Esophagus squamous epithelium (tissue), 5 donors: ENCODE measurements at regions not wholly inside any gene's neighbourhood (a gene's known extent, or its start where the extent isn't known, plus 50 kb on each side); places are given as distances from the start of the nearest gene placed in this dataset.

Experiments
- DNase-seq: peaks from one replicate; lab custom pipeline; 2025; lab: John Stamatoyannopoulos, UW
- H3K27ac ChIP-seq, 4 donors: fragments of 200-600 bp; sonication (generic); one replicate each; pipeline ENCODE4 v1.5.1; 2016 to 2019; ENCODE audit warnings: mild to moderate bottlenecking in 1 of 4
- H3K27me3 ChIP-seq, 4 donors: fragments of 200-600 bp; sonication (generic); 1 replicate in 3 of 4; 2 replicates in 1 of 4; pipeline versions ENCODE4 v1.5.1 to v1.6.0; 2017 to 2021; ENCODE audit warnings: antibody characterized with exemption in 1 of 4
- H3K36me3 ChIP-seq, 3 donors: fragments of 200-600 bp; sonication (generic); one replicate each; pipeline ENCODE4 v1.5.1; 2016 to 2019
- H3K4me1 ChIP-seq, 3 donors: fragments of 200-600 bp; sonication (generic); one replicate each; pipeline ENCODE4 v1.5.1; 2017 to 2019
- H3K4me3 ChIP-seq, 4 donors: fragments of 200-600 bp; sonication (generic); 1 replicate in 3 of 4; 2 replicates in 1 of 4; pipeline ENCODE4 v1.5.1; 2016 to 2019; ENCODE audit warnings: mild to moderate bottlenecking in 2 of 4, moderate library complexity in 1 of 4
- H3K9me3 ChIP-seq, 3 donors: fragments of 200-600 bp; sonication (generic); one replicate each; pipeline ENCODE4 v1.5.1; 2016 to 2019
- CTCF ChIP-seq, 6 experiments: fragments of 450-650 bp in 4 of 6; fragments of 200-600 bp in 2 of 6; sonication (generic) in 2 of 6; IDR thresholded peaks; one replicate each; pipeline ENCODE4 v1.5.1; 2016 to 2019; ENCODE audit warnings: antibody characterized with exemption in 6 of 6, mild to moderate bottlenecking in 4 of 6, moderate library complexity in 4 of 6
- POLR2A ChIP-seq, 4 donors: fragments of 450-650 bp; IDR thresholded peaks; one replicate each; pipeline ENCODE4 v1.6.1; 2017; ENCODE audit warnings: antibody characterized with exemption in 4 of 4, mild to moderate bottlenecking in 4 of 4, moderate library complexity in 3 of 4
- WGBS, 2 donors: methylation state at CpG; one replicate each; pipeline ENCODE4 v1.1.5; 2018; 5-methylcytosine and 5-hydroxymethylcytosine counted together
- intact Hi-C: fragments of 100-400 bp; cut with DNase I; formaldehyde crosslinking; loops from one replicate; pipeline ENCODE4 v1.15.0; 2022
- donor health status: DM: yes; HTN: yes; CAD: no.

- H3K9me3 ChIP-seq: peaks cover 0 to 13% (median 0%) of the 10 kb centered on the region in 3 donors
- no peaks in the 10 kb centered on the region for H3K4me1 ChIP-seq
- no peak overlapping the region for H3K4me3 ChIP-seq
- no peaks in the 10 kb centered on the region for H3K27me3 ChIP-seq
- H3K27ac ChIP-seq: no peak overlapping the region
- TF ChIP-seq CTCF (IDR thresholded peaks at IDR 0.05) (no peak), POLR2A (IDR thresholded peaks at IDR 0.05) (no peak)
- no peaks in the 10 kb centered on the region for H3K36me3 ChIP-seq
- DNase-seq: no peak
- intact Hi-C loops: no loop called here
These were observed 294.1 kb upstream of the LARGE1 start for GRCh38 chr22:34214372-34214771.

GRCh38 chr22:34225278-34225677 is 305.0 kb upstream of the LARGE1 start:
- Histone ChIP-seq H3K4me3 (no peak overlapping the region), H3K27me3 (no peaks in the 10 kb centered on the region), H3K9me3 (no peaks in the 10 kb centered on the region), H3K4me1 (no peaks in the 10 kb centered on the region), H3K36me3 (no peaks in the 10 kb centered on the region), H3K27ac (no peak overlapping the region)
- intact Hi-C loops: no loop called here
- TF ChIP-seq CTCF (IDR thresholded peaks at IDR 0.05) (no peak), POLR2A (IDR thresholded peaks at IDR 0.05) (no peak)
- WGBS, 2 donors: 6 to 28% methylated on average over 1 of the region's 1 CpG
- DNase-seq: no peak

GRCh38 chr22:34236527-34236926 is 316.3 kb upstream of the LARGE1 start:
- intact Hi-C loops: no loop called here
- 48 to 71% methylated on average over 3 of the region's 3 CpGs for WGBS, 2 donors
- H3K36me3 ChIP-seq: no peaks in the 10 kb centered on the region

GRCh38 chr22:34239421-34239820 is 319.1 kb upstream of the LARGE1 start:
- Histone ChIP-seq H3K36me3 (no peaks in the 10 kb centered on the region), H3K27ac (no peak overlapping the region), H3K4me1 (no peaks in the 10 kb centered on the region), H3K27me3 (no peaks in the 10 kb centered on the region), H3K9me3 (no peaks in the 10 kb centered on the region), H3K4me3 (no peak overlapping the region)
- WGBS, 2 donors: 65 to 71% methylated on average over 3 of the region's 3 CpGs
- DNase-seq: no peak
- intact Hi-C loops: no loop called here
- TF ChIP-seq POLR2A (IDR thresholded peaks at IDR 0.05) (no peak), CTCF (IDR thresholded peaks at IDR 0.05) (no peak)

More at GRCh38 chr22:34236527-34236926, 316.3 kb upstream of the LARGE1 start:
- Histone ChIP-seq H3K27ac (no peak overlapping the region), H3K27me3 (no peaks in the 10 kb centered on the region), H3K4me1 (no peaks in the 10 kb centered on the region), H3K4me3 (no peak overlapping the region), H3K9me3 (no peaks in the 10 kb centered on the region)
- no peak for TF ChIP-seq POLR2A (IDR thresholded peaks at IDR 0.05)
- TF ChIP-seq CTCF (IDR thresholded peaks at IDR 0.05): no peak
- no peak for DNase-seq

GRCh38 chr22:34243023-34243422 is 322.7 kb upstream of the LARGE1 start:
- Histone ChIP-seq H3K4me1 (no peaks in the 10 kb centered on the region), H3K36me3 (no peaks in the 10 kb centered on the region), H3K27me3 (no peaks in the 10 kb centered on the region), H3K27ac (no peak overlapping the region), H3K4me3 (no peak overlapping the region), H3K9me3 (no peaks in the 10 kb centered on the region)
- no peak for TF ChIP-seq POLR2A (IDR thresholded peaks at IDR 0.05)
- DNase-seq: no peak
- intact Hi-C loops: no loop called here
- WGBS, 2 donors: 39 to 51% methylated on average over 2 of the region's 2 CpGs

GRCh38 chr22:34255042-34255441 is 334.8 kb upstream of the LARGE1 start:
- Histone ChIP-seq H3K27ac (no peak overlapping the region), H3K4me1 (no peaks in the 10 kb centered on the region), H3K9me3 (peaks cover 0 to 5% (median 0%) of the 10 kb centered on the region in 3 donors), H3K4me3 (no peak overlapping the region), H3K36me3 (no peaks in the 10 kb centered on the region), H3K27me3 (no peaks in the 10 kb centered on the region)
- TF ChIP-seq POLR2A (IDR thresholded peaks at IDR 0.05) (no peak), CTCF (IDR thresholded peaks at IDR 0.05) (no peak)
- 60 to 63% methylated on average over 1 of the region's 1 CpG for WGBS, 2 donors
- no peak for DNase-seq
- intact Hi-C loops: no loop called here
